ENCODE measurements at regions not wholly inside any gene's neighbourhood (a gene's known extent, or its start where the extent isn't known, plus 50 kb on each side); places are given as distances from the start of the nearest gene placed in this dataset.
"Not testable (repeated sequence)": the region's sequence is repeated elsewhere in the genome, so short reads cannot be mapped to it uniquely, and the experiment has no call there.

GRCh38 chr3:170804078-170804477 is 65.9 kb downstream of the RPL22L1 start:
- no peak overlapping the region for H3K27ac ChIP-seq (ENCODE audit: low read length)
- H3K9me3 ChIP-seq (ENCODE audit: control insufficient read depth, low read length): no peaks in the 10 kb centered on the region
- intact Hi-C loops (cut with DNase I): no loop called here
- no peak for DNase-seq
- H3K27me3 ChIP-seq (ENCODE audit: control insufficient read depth, insufficient read depth): no peaks in the 10 kb centered on the region
- ATAC-seq: no peak
- H3K4me3 ChIP-seq (ENCODE audit: low read length): no peak overlapping the region
- H3K4me1 ChIP-seq (ENCODE audit: control insufficient read depth, insufficient read depth, low read length): no peaks in the 10 kb centered on the region

DNA sequence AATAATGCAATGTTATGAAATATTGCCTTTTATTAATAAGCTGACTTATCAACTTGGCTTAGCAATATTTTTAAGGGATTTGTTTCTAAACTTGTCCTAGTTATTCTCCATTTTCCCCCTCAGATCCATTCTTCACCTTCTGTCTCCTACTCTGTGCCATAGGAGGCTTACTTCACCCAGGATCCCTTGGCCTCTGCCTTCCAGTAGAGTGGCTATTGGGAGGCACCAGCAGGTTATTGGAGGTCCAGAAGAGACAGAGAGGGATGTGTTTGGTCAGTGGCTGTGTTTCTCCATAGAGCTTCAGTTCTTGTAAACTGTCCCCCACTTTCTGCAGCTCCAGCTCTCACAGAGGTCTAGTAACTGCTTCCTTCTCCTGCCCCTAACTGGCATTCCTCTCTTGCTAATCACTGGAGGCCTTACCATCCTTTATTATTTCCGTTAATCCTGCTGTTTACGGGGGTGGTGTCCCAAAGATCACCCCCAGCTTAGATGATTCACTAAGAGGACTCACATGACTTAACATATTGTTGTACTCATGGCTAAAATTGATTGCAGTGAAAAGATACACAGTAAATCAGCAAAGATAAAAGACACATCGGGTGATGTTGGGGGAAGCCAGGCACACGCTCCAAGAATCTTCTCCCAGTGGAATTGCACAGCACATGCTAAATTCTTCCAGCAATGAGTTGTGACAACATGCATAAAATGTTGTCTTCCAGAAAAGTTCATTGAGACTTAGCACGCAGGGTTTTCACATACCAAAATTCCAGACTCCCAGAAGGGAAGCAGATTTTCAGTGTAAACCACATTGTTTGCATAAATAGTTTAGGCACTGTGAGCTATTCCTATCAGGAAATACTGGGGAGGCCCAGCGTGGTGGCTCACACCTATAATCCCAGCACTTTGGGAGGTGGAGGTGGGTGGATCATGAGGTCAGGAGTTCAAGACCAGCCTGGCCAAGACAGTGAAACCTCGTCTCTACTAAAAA is 67.5 kb downstream of the RPL22L1 start:
- DNase-seq: peak in 1 of 3 donors; percentile 37
- peak in 1 of 2 donors; percentile 56 for ATAC-seq
- Histone ChIP-seq H3K27me3 (ENCODE audit: control insufficient read depth, insufficient read depth) (no peaks in the 10 kb centered on the region), H3K27ac (ENCODE audit: low read length) (peak overlapping the region; percentile 30), H3K4me3 (ENCODE audit: low read length) (no peak overlapping the region), H3K4me1 (ENCODE audit: control insufficient read depth, insufficient read depth, low read length) (no peaks in the 10 kb centered on the region), H3K9me3 (ENCODE audit: control insufficient read depth, low read length) (no peaks in the 10 kb centered on the region)
- 44% methylated on average over 7 of the region's 7 CpGs for WGBS
- intact Hi-C loops (cut with DNase I): no loop called here

- no peaks in the 10 kb centered on the region for H3K27me3 ChIP-seq (ENCODE audit: control insufficient read depth, insufficient read depth)
- intact Hi-C loops (cut with DNase I): no loop called here
- ATAC-seq: no peak
- H3K9me3 ChIP-seq (ENCODE audit: control insufficient read depth, low read length): no peaks in the 10 kb centered on the region
- no peak for DNase-seq
- no peaks in the 10 kb centered on the region for H3K4me1 ChIP-seq (ENCODE audit: control insufficient read depth, insufficient read depth, low read length)
- H3K4me3 ChIP-seq (ENCODE audit: low read length): no peak overlapping the region
- no peak overlapping the region for H3K27ac ChIP-seq (ENCODE audit: low read length)
- WGBS: 88% methylated on average over 3 of the region's 3 CpGs
Measured at GRCh38 chr3:170801597-170801996, 68.4 kb downstream of the RPL22L1 start.

- H3K4me1 ChIP-seq (ENCODE audit: control insufficient read depth, insufficient read depth, low read length); intact Hi-C loops (cut with DNase I); H3K27ac ChIP-seq (ENCODE audit: low read length); H3K27me3 ChIP-seq (ENCODE audit: control insufficient read depth, insufficient read depth); DNase-seq; H3K4me3 ChIP-seq (ENCODE audit: low read length); ATAC-seq; H3K9me3 ChIP-seq (ENCODE audit: control insufficient read depth, low read length): not testable (repeated sequence)
- 96% methylated on average over 4 of the region's 4 CpGs for WGBS
Measured at GRCh38 chr3:170800275-170800674, 69.7 kb downstream of the RPL22L1 start.

- Histone ChIP-seq H3K27me3 (ENCODE audit: control insufficient read depth, insufficient read depth) (no peaks in the 10 kb centered on the region), H3K27ac (ENCODE audit: low read length) (no peak overlapping the region), H3K9me3 (ENCODE audit: control insufficient read depth, low read length) (no peaks in the 10 kb centered on the region), H3K4me1 (ENCODE audit: control insufficient read depth, insufficient read depth, low read length) (no peaks in the 10 kb centered on the region), H3K4me3 (ENCODE audit: low read length) (no peak overlapping the region)
- intact Hi-C loops (cut with DNase I): no loop called here
- DNase-seq (no peak), ATAC-seq (no peak)
- WGBS: 74% methylated on average over 2 of the region's 2 CpGs
Measured at GRCh38 chr3:170799009-170799408, 71.0 kb downstream of the RPL22L1 start.

GRCh38 chr3:170797685-170798084 is 72.3 kb downstream of the RPL22L1 start:
- intact Hi-C loops (cut with DNase I): no loop called here
- Histone ChIP-seq H3K27ac (ENCODE audit: low read length) (no peak overlapping the region), H3K9me3 (ENCODE audit: control insufficient read depth, low read length) (no peaks in the 10 kb centered on the region), H3K4me3 (ENCODE audit: low read length) (no peak overlapping the region), H3K27me3 (ENCODE audit: control insufficient read depth, insufficient read depth) (no peaks in the 10 kb centered on the region), H3K4me1 (ENCODE audit: control insufficient read depth, insufficient read depth, low read length) (no peaks in the 10 kb centered on the region)
- DNase-seq (no peak), ATAC-seq (no peak)
- 73% methylated on average over 5 of the region's 5 CpGs for WGBS

GRCh38 chr3:170792471-170792870 is 77.5 kb downstream of the RPL22L1 start:
- Histone ChIP-seq H3K27ac (ENCODE audit: low read length) (no peak overlapping the region), H3K4me1 (ENCODE audit: control insufficient read depth, insufficient read depth, low read length) (no peaks in the 10 kb centered on the region), H3K4me3 (ENCODE audit: low read length) (no peak overlapping the region), H3K27me3 (ENCODE audit: control insufficient read depth, insufficient read depth) (no peaks in the 10 kb centered on the region), H3K9me3 (ENCODE audit: control insufficient read depth, low read length) (no peaks in the 10 kb centered on the region)
- intact Hi-C loops (cut with DNase I): no loop called here
- DNase-seq (no peak), ATAC-seq (no peak)
- WGBS: 76% methylated on average over 1 of the region's 1 CpG

DNA sequence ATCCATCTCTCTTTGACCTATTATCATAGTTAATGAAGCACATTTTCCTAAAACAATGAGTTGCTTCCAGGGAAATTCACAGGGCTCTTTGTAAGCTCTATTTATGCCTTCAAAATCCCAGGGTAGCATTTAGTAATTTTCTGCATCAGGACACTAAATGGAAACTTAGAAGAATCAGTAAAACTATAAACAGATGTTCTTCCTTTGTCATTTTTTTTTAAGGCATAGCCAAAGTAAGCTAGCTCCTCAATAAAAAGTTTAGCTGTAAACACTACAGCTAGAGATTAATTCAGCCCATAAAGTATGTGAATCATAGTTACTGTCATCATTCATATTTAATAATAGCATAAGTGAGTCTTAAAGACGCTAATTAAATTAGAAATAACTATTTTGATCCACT is 79.3 kb downstream of the RPL22L1 start:
- ATAC-seq (no peak), DNase-seq (no peak)
- no peaks in the 10 kb centered on the region for H3K27me3 ChIP-seq (ENCODE audit: control insufficient read depth, insufficient read depth)
- intact Hi-C loops (cut with DNase I): no loop called here
- H3K4me3 ChIP-seq (ENCODE audit: low read length): no peak overlapping the region
- no peak overlapping the region for H3K27ac ChIP-seq (ENCODE audit: low read length)
- WGBS: 63% methylated on average over 1 of the region's 1 CpG
- H3K4me1 ChIP-seq (ENCODE audit: control insufficient read depth, insufficient read depth, low read length): no peaks in the 10 kb centered on the region
- H3K9me3 ChIP-seq (ENCODE audit: control insufficient read depth, low read length): no peaks in the 10 kb centered on the region

- H3K4me3 ChIP-seq (ENCODE audit: low read length): no peak overlapping the region
- no peaks in the 10 kb centered on the region for H3K9me3 ChIP-seq (ENCODE audit: control insufficient read depth, low read length)
- DNase-seq (no peak), ATAC-seq (no peak)
- no peak overlapping the region for H3K27ac ChIP-seq (ENCODE audit: low read length)
- H3K4me1 ChIP-seq (ENCODE audit: control insufficient read depth, insufficient read depth, low read length): no peaks in the 10 kb centered on the region
- intact Hi-C loops (cut with DNase I): no loop called here
- no peaks in the 10 kb centered on the region for H3K27me3 ChIP-seq (ENCODE audit: control insufficient read depth, insufficient read depth)
- whole genome bisulfite sequencing: 90% methylated on average over 2 of the region's 2 CpGs
Measured at GRCh38 chr3:170787464-170787863, 82.5 kb downstream of the RPL22L1 start.

GRCh38 chr3:170785454-170785853 is 84.5 kb downstream of the RPL22L1 start:
- intact Hi-C loops (cut with DNase I): no loop called here
- no peaks in the 10 kb centered on the region for H3K9me3 ChIP-seq (ENCODE audit: control insufficient read depth, low read length)
- ATAC-seq: no peak

DNA sequence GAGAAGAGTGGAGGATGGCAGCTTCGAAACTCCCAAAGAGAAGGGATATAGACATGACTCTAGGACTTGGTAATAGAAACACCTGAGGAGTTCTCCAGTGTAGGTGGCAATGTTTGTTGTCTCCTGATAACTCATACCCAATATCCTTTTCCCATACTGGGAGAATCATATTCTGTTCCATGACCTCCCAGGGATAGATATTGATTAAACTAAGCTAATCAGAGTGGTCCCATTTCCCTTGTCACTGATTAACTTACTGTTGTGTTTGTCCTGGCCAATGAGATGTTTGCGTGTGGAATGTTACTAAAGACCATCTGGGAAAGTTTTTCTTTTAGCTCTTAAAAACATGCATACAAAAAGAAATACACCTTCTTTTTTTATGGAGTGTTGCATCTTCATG is 85.6 kb downstream of the RPL22L1 start:
- intact Hi-C loops (cut with DNase I): no loop called here
- DNase-seq: no peak
- no peak for ATAC-seq

More at GRCh38 chr3:170785454-170785853, 84.5 kb downstream of the RPL22L1 start:
- Histone ChIP-seq H3K4me1 (ENCODE audit: control insufficient read depth, insufficient read depth, low read length) (no peaks in the 10 kb centered on the region), H3K27me3 (ENCODE audit: control insufficient read depth, insufficient read depth) (no peaks in the 10 kb centered on the region), H3K27ac (ENCODE audit: low read length) (no peak overlapping the region), H3K4me3 (ENCODE audit: low read length) (no peak overlapping the region)
- WGBS: 86% methylated on average over 3 of the region's 3 CpGs
- DNase-seq: no peak

More for the DNA sequence above, 85.6 kb downstream of the RPL22L1 start:
- Histone ChIP-seq H3K4me1 (ENCODE audit: control insufficient read depth, insufficient read depth, low read length) (no peaks in the 10 kb centered on the region), H3K27ac (ENCODE audit: low read length) (no peak overlapping the region), H3K27me3 (ENCODE audit: control insufficient read depth, insufficient read depth) (no peaks in the 10 kb centered on the region), H3K9me3 (ENCODE audit: control insufficient read depth, low read length) (no peaks in the 10 kb centered on the region), H3K4me3 (ENCODE audit: low read length) (no peak overlapping the region)
- 84% methylated on average over 2 of the region's 2 CpGs for WGBS
